ENCODE measurements at regions not wholly inside any gene's neighbourhood (a gene's known extent, or its start where the extent isn't known, plus 50 kb on each side); places are given as distances from the start of the nearest gene placed in this dataset.

GRCh38 chr9:118785456-118785855, 583.8 kb downstream of the BRINP1 start:
- no peak overlapping the region for H2AFZ ChIP-seq (ENCODE audit: control insufficient read depth, low read length)
- no peak overlapping the region for H3K27ac ChIP-seq (ENCODE audit: control insufficient read depth, insufficient read depth, low read length)
- H3K4me1 ChIP-seq (ENCODE audit: control insufficient read depth, extremely low read depth, insufficient read depth, low read length), result no peaks in the 10 kb centered on the region
- no peaks in the 10 kb centered on the region for H3K9me3 ChIP-seq (ENCODE audit: control insufficient read depth, low read depth, low read length)
- TF ChIP-seq EZH2 (IDR thresholded peaks at IDR 0.05; ENCODE audit: low read length) (no peak), CTCF (optimal IDR thresholded peaks at IDR 0.05 in 1 of 3, IDR thresholded peaks at IDR 0.05 in 1 of 3, conservative IDR thresholded peaks at IDR 0.05 in 1 of 3; ENCODE audit: extremely low read depth in 1 of 3, insufficient read depth in 2 of 3, low read length in 3 of 3) (no peak)
- dilution Hi-C loops (cut with MboI; ENCODE audit: extremely low pct_ligation_motif_present, low sequenced_read_pairs), result no loop called here
- H3K4me2 ChIP-seq (ENCODE audit: control insufficient read depth, extremely low read depth, insufficient read depth, low read depth, low read length), result no peak overlapping the region
- no peaks in the 10 kb centered on the region for H4K20me1 ChIP-seq (ENCODE audit: control insufficient read depth, extremely low read depth, insufficient read depth, low read length)
- H3K4me3 ChIP-seq (ENCODE audit: control insufficient read depth in 2 of 3, extremely low read depth in 1 of 3, insufficient read depth in 2 of 3, low read depth in 1 of 3, low read length in 3 of 3), result no peak overlapping the region
- no peaks in the 10 kb centered on the region for H3K27me3 ChIP-seq (ENCODE audit: control insufficient read depth, extremely low read depth, insufficient read depth, low read length)
- H3K36me3 ChIP-seq (ENCODE audit: control insufficient read depth in 2 of 2, extremely low read depth in 1 of 2, insufficient read depth in 2 of 2, low read length in 2 of 2), result no peaks in the 10 kb centered on the region
- no peaks in the 10 kb centered on the region for H3K9me1 ChIP-seq (ENCODE audit: control insufficient read depth, extremely low read depth, insufficient read depth, low read length)
- no peak overlapping the region for H3K9ac ChIP-seq (ENCODE audit: control insufficient read depth, extremely low read depth, insufficient read depth, low read length)
- H3K79me2 ChIP-seq (ENCODE audit: control insufficient read depth, insufficient read depth, low read length), result no peaks in the 10 kb centered on the region
- DNase-seq (ENCODE audit: low read depth, low spot score), result no peak
- FAIRE-seq, result no peak

GRCh38 chr9:118786877-118787276, 582.4 kb downstream of the BRINP1 start:
- H4K20me1 ChIP-seq (ENCODE audit: control insufficient read depth, extremely low read depth, insufficient read depth, low read length), result no peaks in the 10 kb centered on the region
- no peaks in the 10 kb centered on the region for H3K36me3 ChIP-seq (ENCODE audit: control insufficient read depth in 2 of 2, extremely low read depth in 1 of 2, insufficient read depth in 2 of 2, low read length in 2 of 2)
- H3K27ac ChIP-seq (ENCODE audit: control insufficient read depth, insufficient read depth, low read length), result no peak overlapping the region
- H3K9ac ChIP-seq (ENCODE audit: control insufficient read depth, extremely low read depth, insufficient read depth, low read length), result no peak overlapping the region
- no peaks in the 10 kb centered on the region for H3K9me1 ChIP-seq (ENCODE audit: control insufficient read depth, extremely low read depth, insufficient read depth, low read length)
- no peaks in the 10 kb centered on the region for H3K79me2 ChIP-seq (ENCODE audit: control insufficient read depth, insufficient read depth, low read length)
- no peak overlapping the region for H2AFZ ChIP-seq (ENCODE audit: control insufficient read depth, low read length)
- no peak overlapping the region for H3K4me3 ChIP-seq (ENCODE audit: control insufficient read depth in 2 of 3, extremely low read depth in 1 of 3, insufficient read depth in 2 of 3, low read depth in 1 of 3, low read length in 3 of 3)
- DNase-seq (ENCODE audit: low read depth, low spot score) (no peak), FAIRE-seq (no peak)
- TF ChIP-seq CTCF (optimal IDR thresholded peaks at IDR 0.05 in 1 of 3, IDR thresholded peaks at IDR 0.05 in 1 of 3, conservative IDR thresholded peaks at IDR 0.05 in 1 of 3; ENCODE audit: extremely low read depth in 1 of 3, insufficient read depth in 2 of 3, low read length in 3 of 3) (no peak), EZH2 (IDR thresholded peaks at IDR 0.05; ENCODE audit: low read length) (no peak)
- no peaks in the 10 kb centered on the region for H3K9me3 ChIP-seq (ENCODE audit: control insufficient read depth, low read depth, low read length)
- no peaks in the 10 kb centered on the region for H3K4me1 ChIP-seq (ENCODE audit: control insufficient read depth, extremely low read depth, insufficient read depth, low read length)
- H3K4me2 ChIP-seq (ENCODE audit: control insufficient read depth, extremely low read depth, insufficient read depth, low read depth, low read length), result no peak overlapping the region
- no peaks in the 10 kb centered on the region for H3K27me3 ChIP-seq (ENCODE audit: control insufficient read depth, extremely low read depth, insufficient read depth, low read length)
- dilution Hi-C loops (cut with MboI; ENCODE audit: extremely low pct_ligation_motif_present, low sequenced_read_pairs), result no loop called here
